HepG2 (cell line): ENCODE measurements at regions not wholly inside any gene's neighbourhood (a gene's known extent, or its start where the extent isn't known, plus 50 kb on each side); places are given as distances from the start of the nearest gene placed in this dataset.

Experiments
- ATAC-seq: fragments of 200-7000 bp; cut with Tn5 transposase; 3 replicates; pipeline ENCODE4 v1.9.1; 2020; ENCODE audit warnings: mild to moderate bottlenecking, moderate library complexity
- BruUV-seq: library from RNA; stranded (reverse); fragments of 400-500 nt; replicated peaks from 2 replicates; lab custom pipeline; 2021; lab: Mats Ljungman, UMichigan
- CTCF ChIA-PET: fragments of 300-600 bp; formaldehyde crosslinking; extraction: SDS; loops from one replicate; lab custom pipeline; 2021; ENCODE audit warnings: low total read pairs, inconsistent platforms, low intra/inter-chr PET ratio; lab: Yijun Ruan, JAX
- POLR2A ChIA-PET: fragments of 350-600 bp; sonication (Branson Sonifier 250); formaldehyde crosslinking; loops from one replicate; lab custom pipeline; 2020; ENCODE audit warnings: antibody characterized with exemption, inconsistent platforms; lab: Yijun Ruan, JAX
- DNase-seq: peaks from one replicate; pipeline ENCODE4 v3.0.0-alpha.2; 2015; ENCODE audit warnings: low spot score
- FAIRE-seq: peaks from 3 replicates; lab custom pipeline; 2011; peaks lifted over from hg19 to GRCh38; lab: Jason Lieb, UNC
- H2AFZ ChIP-seq: one replicate; pipeline ENCODE4 v1.6.1; 2011; ENCODE audit warnings: low read length, inconsistent platforms
- H3K27ac ChIP-seq: fragments of 300-600 bp; 3 replicates; pipeline ENCODE4 v1.8.0; 2011; ENCODE audit warnings: mixed run types, mild to moderate bottlenecking, mixed read lengths, low read length, inconsistent platforms; ENCODE audit not compliant: insufficient read depth; ENCODE audit errors: extremely low read length
- H3K27me3 ChIP-seq, 2 experiments: fragments of 200-600 bp in 1 of 2; 2 replicates in 1 of 2; 3 replicates in 1 of 2; pipeline versions ENCODE4 v1.6.0 to v1.8.0; 2011; ENCODE audit warnings: low read length in 2 of 2, mild to moderate bottlenecking in 2 of 2, moderate library complexity in 2 of 2, inconsistent platforms in 1 of 2; ENCODE audit not compliant: insufficient read depth in 2 of 2, control insufficient read depth in 1 of 2
- H3K36me3 ChIP-seq, 2 experiments: fragments of 200-600 bp in 1 of 2; replicated peaks in 1 of 2; 2 replicates in 1 of 2; 3 replicates in 1 of 2; pipeline versions ENCODE4 v1.5.1 to v1.8.0; 2011; ENCODE audit warnings: low read length in 2 of 2, inconsistent platforms in 1 of 2; ENCODE audit not compliant: insufficient read depth in 2 of 2, control insufficient read depth in 1 of 2
- H3K4me1 ChIP-seq: 2 replicates; pipeline ENCODE4 v1.5.1; 2012; ENCODE audit warnings: low read length, inconsistent platforms; ENCODE audit not compliant: insufficient read depth
- H3K4me2 ChIP-seq: 2 replicates; pipeline ENCODE4 v1.6.0; 2011; ENCODE audit warnings: low read depth, low read length, inconsistent platforms
- H3K4me3 ChIP-seq, 3 experiments: fragments of 200-600 bp in 1 of 3; sonication (generic), shearing (Covaris generic) in 1 of 3; replicated peaks in 1 of 3; 2 replicates each; pipeline ENCODE4 v1.5.1; 2011 to 2016; ENCODE audit warnings: low read length in 3 of 3, inconsistent platforms in 2 of 3, low read depth in 2 of 3, mild to moderate bottlenecking in 2 of 3, control low read depth in 1 of 3, mixed read lengths in 1 of 3; ENCODE audit not compliant: insufficient read depth in 1 of 3
- H3K79me2 ChIP-seq: one replicate; pipeline ENCODE4 v1.6.1; 2011; ENCODE audit warnings: low read length, inconsistent platforms; ENCODE audit not compliant: insufficient read depth
- H3K9ac ChIP-seq: 2 replicates; pipeline ENCODE4 v1.6.0; 2011; ENCODE audit warnings: mild to moderate bottlenecking, low read depth, low read length, inconsistent platforms; ENCODE audit not compliant: insufficient read depth
- H3K9me3 ChIP-seq: 2 replicates; pipeline ENCODE4 v1.5.1; 2012; ENCODE audit warnings: mild to moderate bottlenecking, low read length
- H4K20me1 ChIP-seq: 2 replicates; pipeline ENCODE4 v1.6.0; 2011; ENCODE audit warnings: inconsistent platforms, mild to moderate bottlenecking, low read length, moderate library complexity; ENCODE audit not compliant: insufficient read depth
- DNMT1 ChIP-seq: sonication (generic); formaldehyde crosslinking; IDR thresholded peaks from 2 replicates; pipeline ENCODE4 v1.5.1; 2020; ENCODE audit warnings: mild to moderate bottlenecking, missing genetic modification reagents
- DRAP1 ChIP-seq: IDR thresholded peaks from 2 replicates; pipeline ENCODE4 v1.6.1; 2016; ENCODE audit warnings: missing genetic modification reagents, missing compliant biosample characterization
- DZIP1 ChIP-seq: sonication (generic); formaldehyde crosslinking; IDR thresholded peaks from 2 replicates; pipeline ENCODE4 v1.5.0; 2020; ENCODE audit warnings: mild to moderate bottlenecking, missing genetic modification reagents
- ETV6 ChIP-seq: sonication (generic); formaldehyde crosslinking; conservative IDR thresholded peaks from 2 replicates; pipeline ENCODE4 v1.4.0; 2020; ENCODE audit warnings: missing genetic modification reagents
- MED13 ChIP-seq: sonication (generic); formaldehyde crosslinking; IDR thresholded peaks from 2 replicates; pipeline ENCODE4 v1.5.0; 2020; ENCODE audit warnings: missing genetic modification reagents
- MED8 ChIP-seq: sonication (generic); formaldehyde crosslinking; IDR thresholded peaks from 2 replicates; pipeline ENCODE4 v1.8.1; 2023; ENCODE audit warnings: mild to moderate bottlenecking, missing genetic modification reagents; ENCODE audit not compliant: insufficient replicate concordance
- PBX3 ChIP-seq: sonication (generic); formaldehyde crosslinking; IDR thresholded peaks from 2 replicates; pipeline ENCODE4 v1.8.1; 2023; ENCODE audit warnings: missing genetic modification reagents, inconsistent platforms, borderline replicate concordance
- PRDM4 ChIP-seq: sonication (generic); formaldehyde crosslinking; IDR thresholded peaks from 2 replicates; pipeline ENCODE4 v1.9.0; 2021; ENCODE audit warnings: missing genetic modification reagents, borderline replicate concordance
- SOX13 ChIP-seq, 3 experiments: fragments of 450-650 bp in 1 of 3; sonication (generic) in 1 of 3; formaldehyde crosslinking in 1 of 3; IDR thresholded peaks in 2 of 3; conservative IDR thresholded peaks in 1 of 3; 2 replicates each; pipeline versions ENCODE4 v1.5.0 to v1.6.1; 2016 to 2020; ENCODE audit warnings: antibody characterized with exemption in 1 of 3, mild to moderate bottlenecking in 1 of 3, missing compliant biosample characterization in 1 of 3, missing genetic modification reagents in 1 of 3, moderate library complexity in 1 of 3
- ZNF484 ChIP-seq: sonication (generic); formaldehyde crosslinking; IDR thresholded peaks from 2 replicates; pipeline ENCODE4 v1.5.1; 2020; ENCODE audit warnings: mild to moderate bottlenecking, low read depth, missing genetic modification reagents, borderline replicate concordance
- WGBS: methylation state at CpG from one replicate; pipeline ENCODE4 v1.1.6; 2017; ENCODE audit warnings: low lambda C conversion rate; 5-methylcytosine and 5-hydroxymethylcytosine counted together
- in situ Hi-C: cut with HindIII; loops from 2 replicates; pipeline ENCODE4 v1.10.0; 2017; ENCODE audit warnings: low pct_unique_long_range_greater_than_20kb; ENCODE audit not compliant: extremely low pct_ligation_motif_present
- intact Hi-C: fragments of 100-400 bp; cut with micrococcal nuclease; formaldehyde crosslinking; loops from one replicate; pipeline ENCODE4 v1.10.0; 2022; ENCODE audit not compliant: unreplicated experiment

- TF ChIP-seq ZNF484 (no peak), PBX3 (CRISPR knock-in tag) (no peak), ETV6 (no peak), MED13 (no peak), DRAP1 (CRISPR knock-in tag) (no peak), DZIP1 (CRISPR knock-in tag) (no peak), PRDM4 (CRISPR knock-in tag) (no peak), MED8 (CRISPR knock-in tag) (no peak), DNMT1 (no peak), SOX13 (IDR thresholded peaks at IDR 0.05) (no peak), SOX13 (CRISPR knock-in tag; conservative IDR thresholded peaks at IDR 0.05 in 1 of 2, IDR thresholded peaks at IDR 0.05 in 1 of 2) (no peak)
- BruUV-seq: no TSS peak
- Histone ChIP-seq H3K9me3 (no peaks in the 10 kb centered on the region), H3K4me3 (no peak overlapping the region), H3K27me3 (no peaks in the 10 kb centered on the region), H3K9ac (no peak overlapping the region), H3K79me2 (no peaks in the 10 kb centered on the region), H3K36me3 (no peaks in the 10 kb centered on the region), H3K27ac (no peak overlapping the region), H3K4me2 (no peak overlapping the region), H3K4me1 (no peaks in the 10 kb centered on the region), H4K20me1 (no peaks in the 10 kb centered on the region), H2AFZ (no peak overlapping the region)
- FAIRE-seq (no peak), DNase-seq (no peak), ATAC-seq (no peak)
- 2% methylated on average over 3 of the region's 3 CpGs for WGBS
- ChIA-PET POLR2A (no interaction called here), CTCF (no interaction called here)
- in situ Hi-C loops (no loop called here), intact Hi-C loops (no loop called here)
These were observed 244.1 kb upstream of the AKR1E2 start for GRCh38 chr10:4581929-4582328.
